ENCODE measurements at regions not wholly inside any gene's neighbourhood (a gene's known extent, or its start where the extent isn't known, plus 50 kb on each side); places are given as distances from the start of the nearest gene placed in this dataset.

DNA sequence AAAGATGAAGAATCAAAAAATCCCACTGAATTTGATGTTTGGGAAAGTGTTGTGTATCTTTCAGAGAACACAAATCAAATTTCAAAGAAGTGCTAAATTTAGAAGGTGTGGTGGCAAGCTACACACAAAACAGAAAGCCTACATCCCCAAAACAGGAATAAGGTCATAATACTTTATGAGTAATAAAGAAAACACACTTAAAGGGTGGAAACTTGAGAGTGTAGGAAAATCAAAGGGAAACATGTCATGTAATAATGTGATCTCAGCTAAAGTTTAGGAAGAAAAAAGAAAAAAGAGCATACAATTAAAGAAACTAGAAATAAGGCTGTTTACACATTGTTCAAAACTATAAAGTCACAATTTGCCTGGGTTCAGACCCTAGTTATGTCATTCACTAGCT lies 668.7 kb downstream of the PCDH17 start:
- Histone ChIP-seq H3K36me3 (no peaks in the 10 kb centered on the region), H3K4me1 (no peaks in the 10 kb centered on the region), H3K27me3 (ENCODE audit: low read depth) (no peaks in the 10 kb centered on the region), H3K27ac (no peak overlapping the region), H3K4me3 (no peak overlapping the region), H3K9me3 (no peaks in the 10 kb centered on the region)
- no peak for ATAC-seq
- TF ChIP-seq, protein P1, sequence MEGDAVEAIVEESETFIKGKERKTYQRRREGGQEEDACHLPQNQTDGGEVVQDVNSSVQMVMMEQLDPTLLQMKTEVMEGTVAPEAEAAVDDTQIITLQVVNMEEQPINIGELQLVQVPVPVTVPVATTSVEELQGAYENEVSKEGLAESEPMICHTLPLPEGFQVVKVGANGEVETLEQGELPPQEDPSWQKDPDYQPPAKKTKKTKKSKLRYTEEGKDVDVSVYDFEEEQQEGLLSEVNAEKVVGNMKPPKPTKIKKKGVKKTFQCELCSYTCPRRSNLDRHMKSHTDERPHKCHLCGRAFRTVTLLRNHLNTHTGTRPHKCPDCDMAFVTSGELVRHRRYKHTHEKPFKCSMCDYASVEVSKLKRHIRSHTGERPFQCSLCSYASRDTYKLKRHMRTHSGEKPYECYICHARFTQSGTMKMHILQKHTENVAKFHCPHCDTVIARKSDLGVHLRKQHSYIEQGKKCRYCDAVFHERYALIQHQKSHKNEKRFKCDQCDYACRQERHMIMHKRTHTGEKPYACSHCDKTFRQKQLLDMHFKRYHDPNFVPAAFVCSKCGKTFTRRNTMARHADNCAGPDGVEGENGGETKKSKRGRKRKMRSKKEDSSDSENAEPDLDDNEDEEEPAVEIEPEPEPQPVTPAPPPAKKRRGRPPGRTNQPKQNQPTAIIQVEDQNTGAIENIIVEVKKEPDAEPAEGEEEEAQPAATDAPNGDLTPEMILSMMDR (IDR thresholded peaks at IDR 0.05): no peak
- intact Hi-C loops (cut with DNase I): no loop called here
- no peak for DNase-seq

DNA sequence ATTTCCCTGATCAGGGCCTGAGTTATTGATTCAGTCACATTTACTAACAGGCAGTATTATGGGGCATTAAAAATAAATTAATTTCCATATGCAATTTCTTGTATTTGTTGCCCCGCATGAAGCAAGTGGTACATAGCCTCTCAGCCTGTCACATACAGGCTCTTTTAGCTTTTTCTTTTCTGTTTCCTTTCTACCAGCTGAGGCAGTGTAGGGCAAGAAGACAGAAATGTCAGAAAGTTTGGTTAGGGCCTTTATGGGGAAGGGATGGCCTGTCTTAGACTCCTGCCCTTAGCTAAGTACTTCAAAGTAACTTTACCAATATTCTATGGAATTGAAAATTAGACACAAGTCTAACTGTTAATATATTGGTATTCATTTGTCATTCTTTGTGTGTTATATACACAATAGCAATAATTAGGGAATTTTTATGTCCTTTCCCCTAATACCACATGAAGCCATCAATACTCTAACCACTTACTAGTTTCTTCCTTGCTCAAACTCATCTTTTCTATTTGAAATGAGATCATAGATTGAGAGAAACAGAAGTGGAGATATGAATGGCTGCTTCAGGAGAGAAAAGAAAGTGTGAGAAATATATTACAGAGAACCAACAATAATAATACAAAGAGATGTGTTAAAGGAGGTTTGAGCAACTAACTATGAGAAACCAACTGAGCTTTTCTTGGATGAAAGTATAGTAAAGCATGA lies 669.6 kb downstream of the PCDH17 start:
- ATAC-seq (no peak), DNase-seq (no peak)
- H3K9me3 ChIP-seq: no peaks in the 10 kb centered on the region
- intact Hi-C loops (cut with DNase I): no loop called here
- H3K36me3 ChIP-seq: no peaks in the 10 kb centered on the region
- no peaks in the 10 kb centered on the region for H3K4me1 ChIP-seq
- no peak overlapping the region for H3K27ac ChIP-seq
- TF ChIP-seq, protein P1 (IDR thresholded peaks at IDR 0.05): no peak
- H3K27me3 ChIP-seq (ENCODE audit: low read depth): no peaks in the 10 kb centered on the region
- no peak overlapping the region for H3K4me3 ChIP-seq

DNA sequence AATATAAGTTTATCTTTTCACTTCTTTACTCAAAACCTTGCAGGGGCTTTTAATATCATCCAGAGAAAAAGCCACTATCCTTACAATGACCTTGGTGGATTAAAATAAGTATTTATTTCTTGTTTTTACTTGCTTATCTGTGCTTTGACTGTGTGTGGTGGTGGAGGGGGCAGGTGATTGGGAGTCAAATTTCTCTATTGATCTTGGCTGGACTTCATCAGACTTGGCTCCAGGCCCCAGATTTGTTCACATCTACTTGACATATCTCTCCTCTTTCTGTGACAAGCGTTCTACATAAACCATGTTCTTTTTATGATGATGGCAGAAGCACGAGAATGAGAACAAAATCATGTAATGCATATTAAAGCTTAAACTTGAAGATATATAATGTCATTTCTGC lies 670.8 kb downstream of the PCDH17 start:
- TF ChIP-seq, protein P1 (IDR thresholded peaks at IDR 0.05): no peak
- ATAC-seq (no peak), DNase-seq (no peak)
- intact Hi-C loops (cut with DNase I): no loop called here
- Histone ChIP-seq H3K27ac (no peak overlapping the region), H3K36me3 (no peaks in the 10 kb centered on the region), H3K27me3 (ENCODE audit: low read depth) (no peaks in the 10 kb centered on the region), H3K4me3 (no peak overlapping the region), H3K4me1 (no peaks in the 10 kb centered on the region), H3K9me3 (no peaks in the 10 kb centered on the region)

DNA sequence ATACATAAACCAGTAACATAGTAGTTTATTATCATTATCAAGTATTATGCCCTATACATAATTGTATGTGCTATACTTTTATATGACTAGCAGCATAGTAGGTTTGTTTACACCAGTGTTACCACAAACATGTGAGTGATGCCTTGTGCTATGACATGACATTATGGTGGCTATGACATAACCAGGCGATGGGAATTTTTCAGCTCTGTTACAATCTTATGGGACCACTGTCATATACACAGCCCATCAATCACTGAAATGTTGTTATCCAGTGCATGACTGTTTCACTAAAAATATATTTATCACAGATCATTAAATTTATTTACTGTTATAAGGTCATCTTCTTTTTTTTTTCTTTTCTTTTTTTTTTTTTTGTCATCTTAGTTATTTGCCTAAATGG lies 674.5 kb downstream of the PCDH17 start:
- intact Hi-C loops (cut with DNase I): no loop called here
- TF ChIP-seq, protein P1 (IDR thresholded peaks at IDR 0.05): no peak
- no peaks in the 10 kb centered on the region for H3K4me1 ChIP-seq
- DNase-seq: no peak
- no peaks in the 10 kb centered on the region for H3K9me3 ChIP-seq
- no peaks in the 10 kb centered on the region for H3K27me3 ChIP-seq (ENCODE audit: low read depth)
- H3K36me3 ChIP-seq: no peaks in the 10 kb centered on the region
- ATAC-seq: no peak
- no peak overlapping the region for H3K4me3 ChIP-seq
- H3K27ac ChIP-seq: no peak overlapping the region

DNA sequence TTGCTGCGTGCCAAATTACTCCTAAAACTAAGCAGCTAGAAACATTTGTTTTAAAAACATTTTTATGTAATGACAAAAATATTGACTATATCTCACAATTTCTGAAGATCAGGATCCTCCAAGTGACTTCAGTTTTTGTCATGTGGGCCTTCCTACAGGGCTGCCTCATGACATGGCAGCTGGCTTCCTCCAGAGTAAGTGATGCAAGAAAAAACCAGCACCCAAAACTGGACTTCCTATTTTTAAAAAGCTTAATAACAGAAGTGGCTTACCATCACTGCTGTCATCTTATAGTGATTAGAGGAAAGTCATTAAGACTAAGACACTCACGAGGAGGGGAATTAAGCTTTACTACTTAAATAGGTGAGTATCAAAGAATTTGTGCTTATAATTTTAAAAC lies 681.7 kb downstream of the PCDH17 start:
- no peaks in the 10 kb centered on the region for H3K4me1 ChIP-seq
- no peaks in the 10 kb centered on the region for H3K9me3 ChIP-seq
- no peak overlapping the region for H3K27ac ChIP-seq
- no peaks in the 10 kb centered on the region for H3K36me3 ChIP-seq
- TF ChIP-seq, protein P1 (IDR thresholded peaks at IDR 0.05): no peak
- intact Hi-C loops (cut with DNase I): no loop called here
- ATAC-seq (peak in 1 of 2 donors; percentile 39), DNase-seq (no peak)
- H3K27me3 ChIP-seq (ENCODE audit: low read depth): no peaks in the 10 kb centered on the region
- H3K4me3 ChIP-seq: no peak overlapping the region
